A549 (cell line): ENCODE measurements at regions not wholly inside any gene's neighbourhood (a gene's known extent, or its start where the extent isn't known, plus 50 kb on each side); places are given as distances from the start of the nearest gene placed in this dataset.

ENCODE experiments used
- ATAC-seq, 2 experiments: fragments of 200-7000 bp in 1 of 2; fragments of >200 bp in 1 of 2; cut with Nextera tagmentation in 1 of 2; cut with Tn5 transposase in 1 of 2; 3 replicates each; pipeline versions ENCODE4 v1.8.0 to v1.9.1; 2018 to 2020; ENCODE audit warnings: mild to moderate bottlenecking in 1 of 2, moderate library complexity in 1 of 2
- CTCF ChIA-PET: fragments of 300-600 bp; sonication (Branson Sonifier 250); formaldehyde crosslinking; extraction: SDS; loops from one replicate; lab custom pipeline; 2021; ENCODE audit warnings: antibody characterized with exemption, inconsistent platforms; lab: Yijun Ruan, JAX
- POLR2A ChIA-PET: fragments of 350-600 bp; formaldehyde crosslinking; extraction: SDS; loops from one replicate; lab custom pipeline; 2021; ENCODE audit warnings: antibody characterized with exemption, inconsistent platforms; lab: Yijun Ruan, JAX
- DNase-seq, 2 experiments: peaks; one replicate each; pipeline versions ENCODE4 v3.0.0 to v3.0.0-alpha.2; 2011 to 2016; ENCODE audit warnings: low read depth in 1 of 2, low spot score in 1 of 2
- FAIRE-seq: peaks from 2 replicates; lab custom pipeline; 2011; peaks lifted over from hg19 to GRCh38; lab: Jason Lieb, UNC
- H3K27ac ChIP-seq, 2 experiments: fragments of >200 bp; sonication (Bioruptor Twin); formaldehyde crosslinking; 3 replicates each; pipeline ENCODE4 v1.5.1; 2016 to 2017
- H3K4me1 ChIP-seq: fragments of >200 bp; sonication (Bioruptor Twin); formaldehyde crosslinking; 3 replicates; pipeline ENCODE4 v1.6.1; 2016
- H3K4me2 ChIP-seq: fragments of >200 bp; sonication (Bioruptor Twin); formaldehyde crosslinking; 3 replicates; pipeline ENCODE4 v1.6.1; 2016
- H3K4me3 ChIP-seq: fragments of >200 bp; sonication (Bioruptor Twin); formaldehyde crosslinking; 3 replicates; pipeline ENCODE4 v1.5.1; 2016
- H3K9me3 ChIP-seq: fragments of >200 bp; sonication (Bioruptor Twin); formaldehyde crosslinking; 3 replicates; pipeline ENCODE4 v1.6.1; 2016
- BHLHE40 ChIP-seq: IDR thresholded peaks from 2 replicates; pipeline ENCODE4 v1.6.1; 2012; ENCODE audit warnings: low read depth, low read length, inconsistent platforms
- CBX8 ChIP-seq: fragments of 200-600 bp; sonication (generic); IDR thresholded peaks from 2 replicates; pipeline ENCODE4 v1.6.1; 2016
- EHMT2 ChIP-seq: fragments of 200-600 bp; sonication (generic); IDR thresholded peaks from 2 replicates; pipeline ENCODE4 v1.6.1; 2016; ENCODE audit warnings: antibody characterized with exemption, low read depth, mild to moderate bottlenecking, moderate library complexity
- EP300 ChIP-seq, 2 experiments: fragments of >200 bp; sonication (Bioruptor Twin); formaldehyde crosslinking; IDR thresholded peaks; 2 replicates in 1 of 2; 3 replicates in 1 of 2; pipeline ENCODE4 v1.6.1; 2016 to 2017
- FOSB ChIP-seq: fragments of 250-450 bp; sonication (Bioruptor Pico); IDR thresholded peaks from 2 replicates; pipeline ENCODE4 v1.5.0; 2020; ENCODE audit warnings: mild to moderate bottlenecking, moderate library complexity
- HDAC2 ChIP-seq: fragments of 200-600 bp; sonication (generic); IDR thresholded peaks from 2 replicates; pipeline ENCODE4 v1.6.1; 2016
- HOXB13 ChIP-seq: fragments of 250-450 bp; sonication (Bioruptor Pico); IDR thresholded peaks from 2 replicates; pipeline ENCODE4 v1.5.0; 2020; ENCODE audit warnings: low read depth, mild to moderate bottlenecking, moderate library complexity
- HOXB5 ChIP-seq: fragments of 250-450 bp; sonication (Bioruptor Pico); IDR thresholded peaks from 2 replicates; pipeline ENCODE4 v1.5.0; 2020; ENCODE audit warnings: mild to moderate bottlenecking, moderate library complexity
- JUNB ChIP-seq: fragments of >200 bp; sonication (Bioruptor Twin); formaldehyde crosslinking; IDR thresholded peaks from 2 replicates; pipeline ENCODE4 v1.6.1; 2016
- KDM1A ChIP-seq: fragments of 200-600 bp; sonication (generic); IDR thresholded peaks from 2 replicates; pipeline ENCODE4 v1.6.1; 2016; ENCODE audit warnings: low read depth, mild to moderate bottlenecking
- MAFK ChIP-seq: fragments of 450-650 bp; IDR thresholded peaks from 2 replicates; pipeline ENCODE4 v1.6.1; 2014; ENCODE audit not compliant: partially characterized antibody
- MYC ChIP-seq: IDR thresholded peaks from 2 replicates; pipeline ENCODE4 v1.6.1; 2012; ENCODE audit warnings: mild to moderate bottlenecking, inconsistent platforms, low read length, improper control_type of control experiment, borderline replicate concordance
- NPAS2 ChIP-seq: fragments of 250-450 bp; sonication (Bioruptor Pico); IDR thresholded peaks from 2 replicates; pipeline ENCODE4 v1.8.0; 2022; ENCODE audit warnings: mild to moderate bottlenecking, moderate library complexity, borderline replicate concordance
- PHF8 ChIP-seq: fragments of 200-600 bp; sonication (generic); IDR thresholded peaks from 2 replicates; pipeline ENCODE4 v1.6.1; 2016; ENCODE audit warnings: low read depth, mild to moderate bottlenecking, antibody characterized with exemption, moderate library complexity, borderline replicate concordance
- POLR2A ChIP-seq: IDR thresholded peaks from 2 replicates; pipeline ENCODE4 v1.6.1; 2012; ENCODE audit warnings: mild to moderate bottlenecking, low read length
- RAD21 ChIP-seq, 2 experiments: fragments of >200 bp in 1 of 2; sonication (Bioruptor Twin) in 1 of 2; formaldehyde crosslinking in 1 of 2; IDR thresholded peaks in 1 of 2; conservative IDR thresholded peaks in 1 of 2; 2 replicates in 1 of 2; 3 replicates in 1 of 2; pipeline ENCODE4 v1.6.1; 2012 to 2018; ENCODE audit warnings: inconsistent platforms in 1 of 2
- RCOR1 ChIP-seq: fragments of 150-350 bp; IDR thresholded peaks from 2 replicates; pipeline ENCODE4 v1.6.1; 2014; ENCODE audit warnings: antibody characterized with exemption, low read length, low read depth
- SREBF2 ChIP-seq: fragments of 450-650 bp; IDR thresholded peaks from 2 replicates; pipeline ENCODE4 v1.6.1; 2014; ENCODE audit warnings: mild to moderate bottlenecking, moderate library complexity
- ZC3H11A ChIP-seq: fragments of 450-650 bp; IDR thresholded peaks from 2 replicates; pipeline ENCODE4 v1.6.1; 2014; ENCODE audit warnings: antibody characterized with exemption, mild to moderate bottlenecking
- ZFP36 ChIP-seq: fragments of 450-650 bp; IDR thresholded peaks from 2 replicates; pipeline ENCODE4 v1.6.1; 2014; ENCODE audit warnings: borderline replicate concordance; ENCODE audit not compliant: partially characterized antibody
- ZSCAN20 ChIP-seq: fragments of 250-450 bp; sonication (Bioruptor Pico); IDR thresholded peaks from 2 replicates; pipeline ENCODE4 v1.8.0; 2022; ENCODE audit warnings: mild to moderate bottlenecking, moderate library complexity
- WGBS: methylation state at CpG from one replicate; pipeline ENCODE4 v1.1.6; 2017; ENCODE audit errors: missing lambda C conversion rate; 5-methylcytosine and 5-hydroxymethylcytosine counted together
- TF ChIP-seq, protein P1 (sequence below): fragments of 150-350 bp; IDR thresholded peaks from 2 replicates; pipeline ENCODE4 v1.6.1; 2014; ENCODE audit warnings: low read depth, mild to moderate bottlenecking, low read length
- TF ChIP-seq, protein P2 (sequence below): fragments of 250-450 bp; sonication (Bioruptor Pico); IDR thresholded peaks from 2 replicates; pipeline ENCODE4 v1.5.0; 2020; ENCODE audit warnings: low read depth, mild to moderate bottlenecking, moderate library complexity
- TF ChIP-seq, protein P3 (sequence below): IDR thresholded peaks from 2 replicates; pipeline ENCODE4 v1.6.1; 2012; ENCODE audit warnings: low read depth, borderline replicate concordance
- TF ChIP-seq, protein P4 (sequence below): fragments of >200 bp; sonication (Bioruptor Twin); formaldehyde crosslinking; IDR thresholded peaks from 2 replicates; pipeline ENCODE4 v1.6.1; 2016
- TF ChIP-seq, protein P5 (sequence below): fragments of >200 bp; sonication (Bioruptor Twin); formaldehyde crosslinking; IDR thresholded peaks from 3 replicates; pipeline ENCODE4 v1.5.1; 2016

DNA sequence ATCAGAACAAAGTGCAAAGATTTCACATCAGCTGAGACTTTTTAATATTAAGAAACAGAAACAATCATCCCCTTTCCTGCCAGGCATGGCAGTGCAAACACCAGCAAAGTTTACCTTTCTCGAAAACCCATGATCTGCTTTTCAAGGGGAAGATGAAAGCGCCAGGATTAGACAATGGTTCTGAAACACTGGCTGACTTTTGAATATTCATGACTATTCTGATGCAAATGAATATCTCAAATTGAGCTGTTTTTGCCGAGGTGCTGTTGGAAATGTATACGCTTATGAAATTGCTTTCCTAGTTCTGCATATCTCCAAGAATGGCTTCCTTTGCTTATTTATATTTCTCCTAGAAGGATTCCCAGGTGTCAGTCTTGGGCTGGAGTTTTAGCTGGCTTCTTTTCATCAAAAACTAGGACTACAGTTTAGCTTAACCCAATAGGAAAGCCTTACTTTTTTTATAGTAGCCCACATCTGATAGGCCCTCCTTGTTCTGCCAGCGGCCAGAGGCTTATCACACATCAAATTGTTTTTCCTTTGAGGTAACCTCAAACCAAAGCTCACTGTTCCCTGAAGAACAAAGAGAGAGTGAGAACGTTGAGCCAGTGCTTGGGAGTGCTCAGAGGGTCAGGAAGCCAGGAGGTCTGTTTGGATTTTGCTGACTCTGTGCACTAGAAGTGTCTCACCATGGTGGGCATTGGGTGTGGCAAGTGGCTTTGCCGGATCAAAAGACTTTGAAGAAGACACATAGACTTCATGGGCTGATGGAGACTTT is 74.0 kb upstream of the PLCL2 start:
- ATAC-seq (no peak), DNase-seq (no peak), FAIRE-seq (no peak)
- no peak overlapping the region for H3K27ac ChIP-seq
- POLR2A ChIA-PET, result no interaction called here
- CTCF ChIA-PET, result interaction anchor here (1.0 to 1.3 kb wide), 2 partner anchors 397 to 421 kb away, joined by 4 read pairs; no protein-coding TSS in a partner anchor
- no peak overlapping the region for H3K4me2 ChIP-seq
- no peaks in the 10 kb centered on the region for H3K4me1 ChIP-seq
- WGBS, result 60% methylated on average over 7 of the region's 7 CpGs
- H3K9me3 ChIP-seq, result no peaks in the 10 kb centered on the region
- H3K4me3 ChIP-seq, result no peak overlapping the region
- TF ChIP-seq MYC (no peak), SREBF2 (no peak)
- TF ChIP-seq, protein P1, sequence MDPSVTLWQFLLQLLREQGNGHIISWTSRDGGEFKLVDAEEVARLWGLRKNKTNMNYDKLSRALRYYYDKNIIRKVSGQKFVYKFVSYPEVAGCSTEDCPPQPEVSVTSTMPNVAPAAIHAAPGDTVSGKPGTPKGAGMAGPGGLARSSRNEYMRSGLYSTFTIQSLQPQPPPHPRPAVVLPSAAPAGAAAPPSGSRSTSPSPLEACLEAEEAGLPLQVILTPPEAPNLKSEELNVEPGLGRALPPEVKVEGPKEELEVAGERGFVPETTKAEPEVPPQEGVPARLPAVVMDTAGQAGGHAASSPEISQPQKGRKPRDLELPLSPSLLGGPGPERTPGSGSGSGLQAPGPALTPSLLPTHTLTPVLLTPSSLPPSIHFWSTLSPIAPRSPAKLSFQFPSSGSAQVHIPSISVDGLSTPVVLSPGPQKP, result no peak
- TF ChIP-seq, protein P2, sequence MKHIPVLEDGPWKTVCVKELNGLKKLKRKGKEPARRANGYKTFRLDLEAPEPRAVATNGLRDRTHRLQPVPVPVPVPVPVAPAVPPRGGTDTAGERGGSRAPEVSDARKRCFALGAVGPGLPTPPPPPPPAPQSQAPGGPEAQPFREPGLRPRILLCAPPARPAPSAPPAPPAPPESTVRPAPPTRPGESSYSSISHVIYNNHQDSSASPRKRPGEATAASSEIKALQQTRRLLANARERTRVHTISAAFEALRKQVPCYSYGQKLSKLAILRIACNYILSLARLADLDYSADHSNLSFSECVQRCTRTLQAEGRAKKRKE (CRISPR knock-in tag), result no peak
- TF ChIP-seq, all 56 proteins: peak for 0

DNA sequence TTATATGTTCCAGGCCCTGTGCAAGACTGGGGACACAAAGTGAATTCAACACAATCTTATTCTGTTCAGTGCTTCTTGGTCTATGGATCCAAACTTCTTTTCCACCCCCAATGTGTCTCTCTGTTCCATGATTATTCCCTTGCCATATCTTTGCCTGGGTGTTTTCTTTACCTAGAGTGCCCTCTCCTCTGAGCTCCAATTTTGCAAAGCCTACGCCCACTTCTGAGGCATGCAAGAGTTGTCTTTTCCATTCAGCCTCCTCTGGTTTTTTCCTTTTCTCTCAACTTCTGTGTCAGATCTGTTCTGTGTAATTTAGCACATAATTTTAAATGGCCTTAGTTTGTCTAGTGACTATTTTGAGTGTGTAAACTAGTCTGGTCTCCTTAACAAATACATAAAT is 72.8 kb upstream of the PLCL2 start:
- ATAC-seq (no peak), DNase-seq (no peak), FAIRE-seq (no peak)
- no peak overlapping the region for H3K27ac ChIP-seq
- H3K9me3 ChIP-seq, result no peaks in the 10 kb centered on the region
- TF ChIP-seq RAD21 (conservative IDR thresholded peaks at IDR 0.05 in 1 of 2, IDR thresholded peaks at IDR 0.05 in 1 of 2), result no peak
- TF ChIP-seq CBX8, result no peak
- no peak for TF ChIP-seq MAFK
- no peak for TF ChIP-seq POLR2A
- no peak for TF ChIP-seq HOXB13 (CRISPR knock-in tag)
- no peak for TF ChIP-seq ZC3H11A
- TF ChIP-seq FOSB, result no peak
- no peak for TF ChIP-seq KDM1A
- TF ChIP-seq NPAS2 (CRISPR knock-in tag), result no peak
- no peak for TF ChIP-seq BHLHE40
- TF ChIP-seq, protein P2 (CRISPR knock-in tag), result no peak
- TF ChIP-seq HDAC2, result no peak
- no peak for TF ChIP-seq EP300 (IDR thresholded peaks at IDR 0.05)
- no peak for TF ChIP-seq HOXB5
- TF ChIP-seq, protein P3, sequence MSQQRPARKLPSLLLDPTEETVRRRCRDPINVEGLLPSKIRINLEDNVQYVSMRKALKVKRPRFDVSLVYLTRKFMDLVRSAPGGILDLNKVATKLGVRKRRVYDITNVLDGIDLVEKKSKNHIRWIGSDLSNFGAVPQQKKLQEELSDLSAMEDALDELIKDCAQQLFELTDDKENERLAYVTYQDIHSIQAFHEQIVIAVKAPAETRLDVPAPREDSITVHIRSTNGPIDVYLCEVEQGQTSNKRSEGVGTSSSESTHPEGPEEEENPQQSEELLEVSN, result no peak
- TF ChIP-seq ZSCAN20 (CRISPR knock-in tag), result no peak
- TF ChIP-seq, protein P4, sequence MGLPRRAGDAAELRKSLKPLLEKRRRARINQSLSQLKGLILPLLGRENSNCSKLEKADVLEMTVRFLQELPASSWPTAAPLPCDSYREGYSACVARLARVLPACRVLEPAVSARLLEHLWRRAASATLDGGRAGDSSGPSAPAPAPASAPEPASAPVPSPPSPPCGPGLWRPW, result no peak
- H3K4me2 ChIP-seq, result no peak overlapping the region
- no peak overlapping the region for H3K4me3 ChIP-seq
- CTCF ChIA-PET, result no interaction called here
- H3K4me1 ChIP-seq, result no peaks in the 10 kb centered on the region
- WGBS, result 54% methylated on average over 1 of the region's 1 CpG
- POLR2A ChIA-PET, result no interaction called here

DNA sequence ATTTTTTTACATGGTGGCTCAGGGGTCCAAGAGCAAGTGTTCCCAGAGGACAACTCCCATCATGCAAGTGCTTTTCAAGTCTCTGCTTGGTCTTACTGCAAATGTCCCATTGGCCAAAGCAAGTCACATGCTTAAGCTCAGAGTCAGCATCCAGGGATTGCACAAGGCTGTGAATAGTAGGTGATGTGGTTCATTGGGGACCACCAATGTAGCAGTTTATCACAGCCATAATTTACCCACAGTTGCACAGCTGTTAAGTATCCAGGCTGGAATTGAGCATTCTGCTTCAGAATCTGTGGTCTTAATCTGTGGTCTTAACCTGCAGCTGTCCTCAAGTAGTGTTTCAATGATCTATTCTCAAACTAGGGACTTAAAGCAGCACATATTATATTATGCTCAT is 71.4 kb upstream of the PLCL2 start:
- POLR2A ChIA-PET, result no interaction called here
- FAIRE-seq, result no peak

More for the DNA sequence above, 71.4 kb upstream of the PLCL2 start:
- CTCF ChIA-PET, result no interaction called here
- H3K27ac ChIP-seq, result no peak overlapping the region
- TF ChIP-seq ZFP36, result no peak
- no peak for TF ChIP-seq SREBF2
- no peak for TF ChIP-seq EHMT2
- no peak for TF ChIP-seq PHF8
- TF ChIP-seq JUNB, result no peak
- TF ChIP-seq, protein P5, sequence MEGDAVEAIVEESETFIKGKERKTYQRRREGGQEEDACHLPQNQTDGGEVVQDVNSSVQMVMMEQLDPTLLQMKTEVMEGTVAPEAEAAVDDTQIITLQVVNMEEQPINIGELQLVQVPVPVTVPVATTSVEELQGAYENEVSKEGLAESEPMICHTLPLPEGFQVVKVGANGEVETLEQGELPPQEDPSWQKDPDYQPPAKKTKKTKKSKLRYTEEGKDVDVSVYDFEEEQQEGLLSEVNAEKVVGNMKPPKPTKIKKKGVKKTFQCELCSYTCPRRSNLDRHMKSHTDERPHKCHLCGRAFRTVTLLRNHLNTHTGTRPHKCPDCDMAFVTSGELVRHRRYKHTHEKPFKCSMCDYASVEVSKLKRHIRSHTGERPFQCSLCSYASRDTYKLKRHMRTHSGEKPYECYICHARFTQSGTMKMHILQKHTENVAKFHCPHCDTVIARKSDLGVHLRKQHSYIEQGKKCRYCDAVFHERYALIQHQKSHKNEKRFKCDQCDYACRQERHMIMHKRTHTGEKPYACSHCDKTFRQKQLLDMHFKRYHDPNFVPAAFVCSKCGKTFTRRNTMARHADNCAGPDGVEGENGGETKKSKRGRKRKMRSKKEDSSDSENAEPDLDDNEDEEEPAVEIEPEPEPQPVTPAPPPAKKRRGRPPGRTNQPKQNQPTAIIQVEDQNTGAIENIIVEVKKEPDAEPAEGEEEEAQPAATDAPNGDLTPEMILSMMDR, result no peak
- TF ChIP-seq RCOR1, result no peak
- TF ChIP-seq, all 56 proteins: peak for 0
- Histone ChIP-seq H3K4me3 (no peak overlapping the region), H3K9me3 (no peaks in the 10 kb centered on the region), H3K4me2 (no peak overlapping the region), H3K4me1 (no peaks in the 10 kb centered on the region)
- no peak for DNase-seq
- no peak for ATAC-seq
